ENCODE measurements at regions not wholly inside any gene's neighbourhood (a gene's known extent, or its start where the extent isn't known, plus 50 kb on each side); places are given as distances from the start of the nearest gene placed in this dataset.
"Not testable (repeated sequence)": the region's sequence is repeated elsewhere in the genome, so short reads cannot be mapped to it uniquely, and the experiment has no call there.

GRCh38 chr6:82744286-82745015 lies 321.2 kb downstream of the UBE3D start:
- DNase-seq, result no peak

- DNase-seq, result no peak
Measured at GRCh38 chr6:82750556-82750955, 315.1 kb downstream of the UBE3D start.

GRCh38 chr6:82751718-82752117 lies 313.9 kb downstream of the UBE3D start:
- DNase-seq, result no peak

GRCh38 chr6:82761674-82762345 lies 303.8 kb downstream of the UBE3D start:
- DNase-seq, result no peak

GRCh38 chr6:82766476-82766875 lies 299.2 kb downstream of the UBE3D start:
- DNase-seq, result no peak

- DNase-seq, result no peak
Measured at GRCh38 chr6:82767037-82767436, 298.6 kb downstream of the UBE3D start.

- no peak for DNase-seq
Measured at GRCh38 chr6:82767447-82767846, 298.2 kb downstream of the UBE3D start.

DNA sequence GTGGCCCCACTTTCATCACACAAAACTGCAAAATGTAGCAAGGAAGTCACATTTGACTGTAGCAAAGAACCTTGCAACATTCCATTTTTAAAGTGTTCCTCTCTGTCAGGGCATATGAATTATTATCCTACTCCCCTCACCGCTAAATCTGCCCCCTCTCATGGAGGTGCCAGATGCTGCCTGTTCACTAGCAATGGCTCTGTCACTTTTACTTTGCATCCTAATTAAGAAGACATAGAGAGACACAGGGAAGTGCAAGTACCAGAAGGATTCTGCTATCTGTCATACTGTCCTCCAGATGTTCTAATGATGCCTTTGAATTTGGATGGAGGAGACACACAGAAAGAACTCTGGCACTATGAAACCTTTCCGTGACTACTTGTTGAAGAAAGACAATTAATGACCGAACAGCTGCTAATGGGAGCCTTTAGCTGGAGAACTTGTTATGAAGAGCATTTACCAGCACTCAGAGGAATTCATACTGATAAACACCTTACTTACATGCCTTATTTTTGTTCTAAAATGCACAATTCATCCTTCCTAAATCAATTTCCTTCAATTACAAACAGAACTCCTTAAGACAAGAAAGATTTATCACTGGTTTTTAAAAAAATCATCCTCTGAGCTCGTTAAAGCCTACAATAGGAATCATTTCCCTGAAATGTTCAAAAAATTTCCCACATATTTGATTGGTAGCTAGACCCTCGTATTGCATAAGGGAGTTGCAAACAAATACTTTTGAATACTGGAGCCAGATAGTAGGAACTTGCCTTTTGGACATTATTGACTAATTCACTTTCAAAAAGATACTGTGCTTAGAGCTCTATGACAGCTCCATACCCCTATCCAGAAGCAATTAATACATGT lies 292.6 kb downstream of the UBE3D start:
- no peak for DNase-seq

DNA sequence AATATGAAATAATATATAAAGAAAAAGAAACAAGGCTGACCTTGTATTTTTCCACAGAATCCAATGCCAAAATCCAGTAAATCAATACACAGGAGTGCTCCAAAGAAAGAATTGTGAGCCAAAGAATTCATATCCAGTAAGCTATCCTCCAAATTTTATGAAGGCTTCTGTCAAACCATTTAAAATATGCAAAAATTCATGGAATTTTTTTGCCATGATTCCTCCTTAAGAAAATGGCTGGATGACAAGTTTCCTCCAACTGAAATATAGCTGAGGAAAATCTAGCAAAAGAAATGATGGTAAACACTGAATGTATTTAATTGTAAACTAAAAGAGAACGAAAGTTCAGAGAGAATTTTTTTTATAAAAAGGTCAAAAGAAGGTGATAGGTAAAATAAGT lies 290.3 kb downstream of the UBE3D start:
- no peak for DNase-seq

GRCh38 chr6:82775981-82776380 lies 289.7 kb downstream of the UBE3D start:
- peak; percentile 7 for DNase-seq

DNA sequence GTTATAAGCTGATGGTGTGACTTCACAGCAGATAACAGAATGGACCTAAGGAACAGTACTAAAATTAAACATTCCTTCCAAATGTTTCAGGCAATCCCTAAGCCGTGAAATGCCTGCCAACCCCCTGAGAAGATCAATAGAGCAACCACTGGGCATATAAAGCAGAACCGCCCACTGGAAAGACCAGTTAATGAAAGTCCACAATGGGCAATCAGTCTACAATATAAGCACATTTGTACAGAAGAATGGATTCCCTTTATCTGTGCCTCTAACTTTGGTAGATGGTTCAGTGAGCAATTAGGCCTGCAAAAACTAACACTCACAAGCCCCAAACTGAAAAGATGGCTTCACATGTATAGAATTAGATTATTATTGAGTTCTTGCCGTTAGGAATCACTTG lies 286.6 kb downstream of the UBE3D start:
- DNase-seq, result no peak

GRCh38 chr6:82780334-82780733 lies 285.3 kb downstream of the UBE3D start:
- DNase-seq, result no peak

DNA sequence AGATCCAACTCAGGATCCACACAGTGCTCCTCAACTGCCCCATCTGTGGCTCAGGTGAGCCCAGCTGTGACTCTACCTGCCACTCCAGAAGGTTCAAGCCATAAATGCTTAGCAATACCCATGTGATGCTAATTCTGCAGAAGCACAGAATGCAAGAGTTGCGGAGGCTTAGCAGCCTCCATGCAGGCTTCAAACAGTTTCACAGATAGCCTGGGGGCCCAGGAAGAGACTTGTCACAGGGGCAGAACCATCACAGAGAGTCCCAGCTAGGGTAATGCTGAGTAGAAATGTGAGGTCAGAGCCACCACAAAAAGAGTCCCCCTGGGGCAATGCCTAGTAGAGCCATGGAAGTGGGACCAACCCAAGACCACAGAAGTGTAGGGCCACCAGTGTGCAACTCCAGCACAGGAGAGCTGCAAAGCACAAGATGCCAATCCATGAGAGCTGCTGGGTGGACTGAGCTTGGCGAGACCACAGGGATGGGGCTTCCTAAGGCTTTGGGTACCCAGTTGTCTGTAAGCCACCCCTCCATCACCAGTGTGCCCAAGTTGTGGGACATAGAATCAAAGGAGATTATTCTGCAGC lies 283.9 kb downstream of the UBE3D start:
- DNase-seq, result no peak

GRCh38 chr6:82783587-82784236 lies 281.9 kb downstream of the UBE3D start:
- no peak for DNase-seq

DNA sequence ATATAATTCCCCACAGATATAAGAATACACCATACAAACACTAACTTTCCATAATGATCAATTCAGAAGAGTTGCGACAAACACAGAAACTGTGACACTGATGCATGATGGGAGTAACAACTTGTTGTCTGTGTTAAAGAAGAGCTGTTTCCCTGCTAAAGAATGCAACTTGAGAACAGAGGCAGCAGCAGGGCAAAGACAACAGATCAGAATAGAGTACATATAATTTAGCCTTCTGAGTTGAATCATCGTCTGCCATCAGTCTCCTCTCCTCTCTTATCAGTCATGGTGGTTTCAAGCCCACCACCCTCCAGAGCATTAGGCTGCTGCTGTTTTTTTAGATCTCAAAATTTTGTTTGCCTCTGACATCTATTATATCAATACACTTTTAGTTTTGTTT lies 280.4 kb downstream of the UBE3D start:
- no peak for DNase-seq

GRCh38 chr6:82786248-82786647 lies 279.4 kb downstream of the UBE3D start:
- DNase-seq, result no peak

DNA sequence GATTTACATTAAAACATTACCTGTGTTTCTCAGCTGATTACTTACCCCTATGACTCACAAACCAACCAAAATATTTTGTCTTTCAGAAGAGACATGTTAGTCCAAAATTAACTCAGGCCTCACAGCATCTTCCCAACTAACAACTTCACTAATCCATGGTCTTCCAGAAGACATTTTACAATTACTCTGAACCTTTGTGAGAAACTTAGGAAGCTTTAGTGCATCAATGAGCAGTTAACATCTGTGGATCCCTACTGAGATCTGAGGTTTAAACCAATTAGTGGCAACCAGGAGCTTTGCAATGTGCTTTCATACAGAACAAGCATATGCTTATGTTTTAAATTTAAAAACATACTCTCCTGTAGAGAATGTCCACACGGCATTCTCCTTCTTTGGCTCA lies 269.7 kb downstream of the UBE3D start:
- no peak for DNase-seq

- DNase-seq, result no peak
Measured at GRCh38 chr6:82801083-82801482, 264.6 kb downstream of the UBE3D start.

- not testable (repeated sequence) for DNase-seq
Measured at GRCh38 chr6:82816243-82816642, 249.4 kb downstream of the UBE3D start.

GRCh38 chr6:82818727-82819126 lies 246.9 kb downstream of the UBE3D start:
- DNase-seq, result no peak

DNA sequence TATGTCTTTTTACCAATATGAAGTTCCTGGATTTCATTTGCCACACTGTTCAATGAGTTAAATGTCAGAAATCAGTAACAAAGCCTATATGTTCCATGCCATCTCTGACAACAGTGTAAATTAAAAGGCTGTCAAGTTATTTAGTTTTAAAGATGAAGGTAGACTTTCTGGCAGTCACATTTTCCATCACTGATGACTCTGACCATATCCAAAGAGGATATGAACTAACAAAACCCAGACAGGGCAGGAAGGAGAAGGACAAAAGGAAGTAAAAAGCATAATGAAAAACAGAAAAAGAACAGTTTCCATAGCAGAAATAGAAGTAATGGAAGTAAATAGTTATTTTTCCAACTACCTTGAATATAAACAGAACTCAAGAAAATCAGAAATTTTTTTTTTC lies 242.3 kb downstream of the UBE3D start:
- DNase-seq, result no peak

- no peak for DNase-seq
Measured at GRCh38 chr6:82832811-82833210, 232.8 kb downstream of the UBE3D start.

DNA sequence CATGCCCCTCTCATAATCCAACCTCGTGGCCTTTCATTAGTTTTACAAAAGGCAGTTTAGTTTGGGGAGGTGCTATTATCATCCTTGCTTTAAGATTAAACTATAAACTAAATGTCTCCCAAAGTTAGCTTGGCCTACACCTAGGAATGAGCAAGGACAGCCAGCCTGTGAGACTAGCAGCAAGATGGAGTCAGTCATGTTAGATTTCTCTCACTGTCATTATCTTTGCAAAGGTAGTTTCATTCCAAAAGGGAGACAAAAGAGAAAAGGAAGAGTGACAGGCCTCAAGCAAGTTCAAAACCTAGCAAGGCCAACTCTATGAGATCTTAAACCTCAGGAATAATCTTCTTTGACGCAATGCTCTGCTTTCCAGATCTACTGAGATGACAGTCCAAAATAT lies 232.2 kb downstream of the UBE3D start:
- no peak for DNase-seq

Data from activated CD4-positive, alpha-beta T cell treated with anti-CD3 and anti-CD28 coated beads, Interleukin-2, Interleukin-6, amounts not matched to agents 100 ng/mL and 50 ng/mL, durations not matched to agents 16 hours and 8 hours (primary cell).